ENCODE measurements at regions not wholly inside any gene's neighbourhood (a gene's known extent, or its start where the extent isn't known, plus 50 kb on each side); places are given as distances from the start of the nearest gene placed in this dataset.
"Not testable (repeated sequence)": the region's sequence is repeated elsewhere in the genome, so short reads cannot be mapped to it uniquely, and the experiment has no call there.

GRCh38 chr12:89225808-89226411 lies 126.4 kb downstream of the DUSP6 start:
- peak; percentile 54 to 68 (median 58) for DNase-seq

- peak; percentile 83 to 89 (median 84) for DNase-seq
Observed at GRCh38 chr12:89225401-89225800, 126.9 kb downstream of the DUSP6 start.

GRCh38 chr12:89222580-89222979 lies 129.7 kb downstream of the DUSP6 start:
- DNase-seq: not testable (repeated sequence)

- DNase-seq: no peak
Observed at GRCh38 chr12:89217472-89217871, 134.8 kb downstream of the DUSP6 start.

- DNase-seq: no peak
Observed at GRCh38 chr12:89216211-89216952, 135.9 kb downstream of the DUSP6 start.

GRCh38 chr12:89215196-89215595 lies 137.1 kb downstream of the DUSP6 start:
- DNase-seq: peak in 2 of 3 donors; percentile 61 to 66

GRCh38 chr12:89213747-89214146 lies 138.6 kb downstream of the DUSP6 start:
- no peak for DNase-seq

GRCh38 chr12:89213139-89213538 lies 139.2 kb downstream of the DUSP6 start:
- no peak for DNase-seq

GRCh38 chr12:89212339-89212771 lies 139.9 kb downstream of the DUSP6 start:
- DNase-seq: peak; percentile 32 to 60 (median 41)

- DNase-seq: peak in 2 of 3 donors; percentile 27 to 32
Observed at GRCh38 chr12:89211456-89211855, 140.8 kb downstream of the DUSP6 start.

- no peak for DNase-seq
Observed at GRCh38 chr12:89210277-89210676, 142.0 kb downstream of the DUSP6 start.

- peak; percentile 45 to 71 (median 54) for DNase-seq
Observed at GRCh38 chr12:89208661-89209096, 143.6 kb downstream of the DUSP6 start.

GRCh38 chr12:89206390-89206789 lies 145.9 kb downstream of the DUSP6 start:
- DNase-seq: peak in 2 of 3 donors; percentile 45 to 47

GRCh38 chr12:89205517-89205916 lies 146.8 kb downstream of the DUSP6 start:
- no peak for DNase-seq

- DNase-seq: no peak
Observed at GRCh38 chr12:89203144-89203543, 149.2 kb downstream of the DUSP6 start.

GRCh38 chr12:89200217-89200616 lies 152.1 kb downstream of the DUSP6 start:
- no peak for DNase-seq

- no peak for DNase-seq
Observed at GRCh38 chr12:89195470-89195869, 156.8 kb downstream of the DUSP6 start.

- no peak for DNase-seq
Observed at GRCh38 chr12:89194683-89195082, 157.6 kb downstream of the DUSP6 start.

GRCh38 chr12:89192429-89192828 lies 159.9 kb downstream of the DUSP6 start:
- peak; percentile 17 to 49 (median 47) for DNase-seq

- DNase-seq: not testable (repeated sequence)
Observed at GRCh38 chr12:89191597-89191996, 160.7 kb downstream of the DUSP6 start.

GRCh38 chr12:89189448-89189847 lies 162.9 kb downstream of the DUSP6 start:
- no peak for DNase-seq

GRCh38 chr12:89187507-89187906 lies 164.8 kb downstream of the DUSP6 start:
- DNase-seq: peak in 2 of 3 donors; percentile 33 to 42

GRCh38 chr12:89185889-89186288 lies 166.4 kb downstream of the DUSP6 start:
- DNase-seq: no peak

- no peak for DNase-seq
Observed at GRCh38 chr12:89185181-89185580, 167.1 kb downstream of the DUSP6 start.

All from suppressor macrophage treated with lipopolysaccharide for 1 hour (primary cell).